DND-41 (cell line): ENCODE measurements at regions not wholly inside any gene's neighbourhood (a gene's known extent, or its start where the extent isn't known, plus 50 kb on each side); places are given as distances from the start of the nearest gene placed in this dataset.

Experiments
- ATAC-seq: fragments of 200-7000 bp; cut with Tn5 transposase; 3 replicates; pipeline ENCODE4 v1.9.1; 2021; ENCODE audit warnings: low read depth; ENCODE audit not compliant: insufficient read depth
- DNase-seq: peaks from one replicate; pipeline ENCODE4 v3.0.0-alpha.2; 2020
- H2AFZ ChIP-seq: 2 replicates; pipeline ENCODE4 v1.6.0; 2012; ENCODE audit warnings: low read depth, low read length
- H3K27ac ChIP-seq: 2 replicates; pipeline ENCODE4 v1.5.1; 2012; ENCODE audit warnings: low read length, inconsistent platforms
- H3K27me3 ChIP-seq: fragments of 200-600 bp; sonication (generic); 2 replicates; pipeline ENCODE4 v1.6.0; 2012; ENCODE audit warnings: low read length, mild to moderate bottlenecking, inconsistent platforms; ENCODE audit not compliant: insufficient read depth, poor library complexity
- H3K36me3 ChIP-seq: 2 replicates; pipeline ENCODE4 v1.5.1; 2012; ENCODE audit warnings: low read length, inconsistent platforms; ENCODE audit not compliant: insufficient read depth
- H3K4me1 ChIP-seq: 2 replicates; pipeline ENCODE4 v1.5.1; 2012; ENCODE audit warnings: mild to moderate bottlenecking, low read length; ENCODE audit not compliant: insufficient read depth
- H3K4me2 ChIP-seq: 2 replicates; pipeline ENCODE4 v1.6.0; 2012; ENCODE audit warnings: mild to moderate bottlenecking, moderate library complexity, low read length, inconsistent platforms; ENCODE audit not compliant: insufficient read depth
- H3K4me3 ChIP-seq, 2 experiments: fragments of 200-600 bp in 1 of 2; shearing (Covaris generic) in 1 of 2; 2 replicates each; pipeline ENCODE4 v1.5.1; 2012 to 2016; ENCODE audit warnings: inconsistent platforms in 2 of 2, low read length in 2 of 2, mild to moderate bottlenecking in 2 of 2, low read depth in 1 of 2, moderate library complexity in 1 of 2
- H3K79me2 ChIP-seq: 2 replicates; pipeline ENCODE4 v1.6.0; 2012; ENCODE audit warnings: low read length, inconsistent platforms; ENCODE audit not compliant: insufficient read depth
- H3K9ac ChIP-seq: 2 replicates; pipeline ENCODE4 v1.6.0; 2012; ENCODE audit warnings: low read depth, mild to moderate bottlenecking, inconsistent platforms, low read length, moderate library complexity
- H3K9me3 ChIP-seq: 2 replicates; pipeline ENCODE4 v1.5.1; 2012; ENCODE audit warnings: low read length, moderate library complexity, mild to moderate bottlenecking, inconsistent platforms; ENCODE audit not compliant: insufficient read depth, severe bottlenecking
- H4K20me1 ChIP-seq: 2 replicates; pipeline ENCODE4 v1.6.0; 2012; ENCODE audit warnings: low read length; ENCODE audit not compliant: insufficient read depth
- CTCF ChIP-seq: IDR thresholded peaks from 2 replicates; pipeline ENCODE4 v1.5.1; 2012; ENCODE audit warnings: borderline replicate concordance, low read length, moderate library complexity, mild to moderate bottlenecking; ENCODE audit not compliant: poor library complexity, severe bottlenecking; ENCODE audit errors: extremely low read depth
- EZH2 ChIP-seq: IDR thresholded peaks from 3 replicates; pipeline ENCODE4 v1.6.1; 2012; ENCODE audit warnings: borderline replicate concordance, low read depth, mild to moderate bottlenecking, moderate library complexity, low read length, inconsistent platforms; ENCODE audit not compliant: severe bottlenecking

DNA sequence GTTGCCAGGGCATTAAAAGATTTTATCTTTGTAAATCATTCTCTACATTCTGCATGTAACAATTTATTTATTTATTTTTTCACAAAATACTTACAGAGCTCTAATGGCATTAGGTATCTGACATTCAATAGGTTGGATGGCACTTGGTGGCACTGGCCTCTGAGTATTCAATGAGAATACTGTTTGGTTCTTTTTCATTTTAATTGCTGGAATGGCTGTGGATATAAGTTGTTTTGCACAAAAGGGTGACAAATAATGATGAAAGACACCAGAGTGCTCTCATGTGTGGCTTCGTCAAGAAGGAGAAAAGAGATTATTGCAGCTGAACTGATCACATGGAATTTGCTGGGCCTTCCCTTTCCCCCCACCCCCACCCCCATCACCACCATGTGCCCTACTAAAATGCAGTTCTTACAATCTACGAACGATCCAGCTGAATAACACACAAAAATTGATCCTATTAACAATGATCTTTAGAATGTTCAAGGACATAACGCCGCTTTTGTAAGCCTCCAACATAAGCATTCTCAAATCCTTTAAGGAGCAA is 195.2 kb upstream of the POU3F2 start:
- H3K4me3 ChIP-seq, result no peak overlapping the region
- no peaks in the 10 kb centered on the region for H3K9me3 ChIP-seq
- no peaks in the 10 kb centered on the region for H3K79me2 ChIP-seq
- H3K27ac ChIP-seq, result no peak overlapping the region
- no peaks in the 10 kb centered on the region for H3K4me1 ChIP-seq
- H3K4me2 ChIP-seq, result no peak overlapping the region
- H3K27me3 ChIP-seq, result no peaks in the 10 kb centered on the region
- ATAC-seq, result no peak
- DNase-seq, result no peak
- H2AFZ ChIP-seq, result no peak overlapping the region
- no peak overlapping the region for H3K9ac ChIP-seq
- H3K36me3 ChIP-seq, result no peaks in the 10 kb centered on the region
- no peaks in the 10 kb centered on the region for H4K20me1 ChIP-seq
- TF ChIP-seq EZH2 (no peak), CTCF (no peak)

GRCh38 chr6:98640366-98640765 is 194.0 kb upstream of the POU3F2 start:
- Histone ChIP-seq H2AFZ (no peak overlapping the region), H3K27me3 (no peaks in the 10 kb centered on the region), H3K27ac (no peak overlapping the region), H3K4me1 (no peaks in the 10 kb centered on the region), H3K4me2 (no peak overlapping the region), H3K9me3 (no peaks in the 10 kb centered on the region), H3K4me3 (no peak overlapping the region), H4K20me1 (no peaks in the 10 kb centered on the region), H3K9ac (no peak overlapping the region), H3K36me3 (no peaks in the 10 kb centered on the region), H3K79me2 (no peaks in the 10 kb centered on the region)
- DNase-seq (no peak), ATAC-seq (no peak)
- TF ChIP-seq EZH2 (no peak), CTCF (no peak)

GRCh38 chr6:98641949-98642719 is 192.2 kb upstream of the POU3F2 start:
- no peaks in the 10 kb centered on the region for H3K27me3 ChIP-seq
- H3K4me3 ChIP-seq, result no peak overlapping the region
- no peaks in the 10 kb centered on the region for H3K79me2 ChIP-seq
- no peaks in the 10 kb centered on the region for H3K9me3 ChIP-seq
- no peak overlapping the region for H3K9ac ChIP-seq
- DNase-seq (no peak), ATAC-seq (no peak)
- no peaks in the 10 kb centered on the region for H4K20me1 ChIP-seq
- no peak overlapping the region for H2AFZ ChIP-seq
- H3K4me1 ChIP-seq, result no peaks in the 10 kb centered on the region
- H3K4me2 ChIP-seq, result no peak overlapping the region
- no peak overlapping the region for H3K27ac ChIP-seq
- no peaks in the 10 kb centered on the region for H3K36me3 ChIP-seq
- TF ChIP-seq EZH2, result no peak
- no peak for TF ChIP-seq CTCF

GRCh38 chr6:98644063-98644462 is 190.3 kb upstream of the POU3F2 start:
- no peaks in the 10 kb centered on the region for H3K4me1 ChIP-seq
- no peaks in the 10 kb centered on the region for H4K20me1 ChIP-seq
- H3K27me3 ChIP-seq, result no peaks in the 10 kb centered on the region
- H3K79me2 ChIP-seq, result no peaks in the 10 kb centered on the region
- no peak for ATAC-seq
- H3K36me3 ChIP-seq, result no peaks in the 10 kb centered on the region
- no peak overlapping the region for H3K4me3 ChIP-seq
- no peaks in the 10 kb centered on the region for H3K9me3 ChIP-seq
- H3K4me2 ChIP-seq, result no peak overlapping the region
- TF ChIP-seq EZH2 (no peak), CTCF (no peak)
- H3K27ac ChIP-seq, result no peak overlapping the region
- DNase-seq, result no peak
- no peak overlapping the region for H3K9ac ChIP-seq
- no peak overlapping the region for H2AFZ ChIP-seq
